NCI-H774 (cell line): ENCODE measurements at regions not wholly inside any gene's neighbourhood (a gene's known extent, or its start where the extent isn't known, plus 50 kb on each side); places are given as distances from the start of the nearest gene placed in this dataset.
"Not testable (repeated sequence)": the region's sequence is repeated elsewhere in the genome, so short reads cannot be mapped to it uniquely, and the experiment has no call there.

Experiments
- DNase-seq: peaks from one replicate; lab custom pipeline; 2025; lab: John Stamatoyannopoulos, UW

GRCh38 chr6:11961923-11962322 lies 50.2 kb upstream of the HIVEP1 start:
- DNase-seq: no peak

GRCh38 chr6:11960909-11961779 lies 51.0 kb upstream of the HIVEP1 start:
- no peak for DNase-seq

- DNase-seq: no peak
Observed at GRCh38 chr6:11956781-11957180, 55.3 kb upstream of the HIVEP1 start.

- no peak for DNase-seq
Observed at GRCh38 chr6:11953641-11954040, 58.5 kb upstream of the HIVEP1 start.

GRCh38 chr6:11952316-11952715 lies 59.8 kb upstream of the HIVEP1 start:
- DNase-seq: no peak

- DNase-seq: no peak
Observed at GRCh38 chr6:11951868-11952267, 60.2 kb upstream of the HIVEP1 start.

- no peak for DNase-seq
Observed at GRCh38 chr6:11950109-11950508, 62.0 kb upstream of the HIVEP1 start.

GRCh38 chr6:11947575-11947974 lies 64.5 kb upstream of the HIVEP1 start:
- no peak for DNase-seq

- DNase-seq: no peak
Observed at GRCh38 chr6:11947063-11947462, 65.0 kb upstream of the HIVEP1 start.

GRCh38 chr6:11944111-11944510 lies 68.0 kb upstream of the HIVEP1 start:
- no peak for DNase-seq

- no peak for DNase-seq
Observed at GRCh38 chr6:11943060-11943459, 69.1 kb upstream of the HIVEP1 start.

GRCh38 chr6:11942185-11942864 lies 69.8 kb upstream of the HIVEP1 start:
- no peak for DNase-seq

- DNase-seq: not testable (repeated sequence)
Observed at GRCh38 chr6:11940532-11941166, 71.5 kb upstream of the HIVEP1 start.

GRCh38 chr6:11938285-11938890 lies 73.7 kb upstream of the HIVEP1 start:
- no peak for DNase-seq

GRCh38 chr6:11934638-11935037 lies 77.5 kb upstream of the HIVEP1 start:
- no peak for DNase-seq

- DNase-seq: not testable (repeated sequence)
Observed at GRCh38 chr6:11932892-11933291, 79.2 kb upstream of the HIVEP1 start.

- no peak for DNase-seq
Observed at GRCh38 chr6:11931296-11932035, 80.6 kb upstream of the HIVEP1 start.

GRCh38 chr6:11930834-11931233 lies 81.3 kb upstream of the HIVEP1 start:
- DNase-seq: not testable (repeated sequence)

- no peak for DNase-seq
Observed at GRCh38 chr6:11930240-11930639, 81.9 kb upstream of the HIVEP1 start.

GRCh38 chr6:11929241-11929835 lies 82.8 kb upstream of the HIVEP1 start:
- DNase-seq: no peak
